ENCODE measurements at regions not wholly inside any gene's neighbourhood (a gene's known extent, or its start where the extent isn't known, plus 50 kb on each side); places are given as distances from the start of the nearest gene placed in this dataset.

GRCh38 chr3:94686208-94686607 lies 623.3 kb downstream of the NSUN3 start (continued):
- TF ChIP-seq CREB5 (CRISPR knock-in tag; IDR thresholded peaks at IDR 0.05) (no peak), NR0B1 (IDR thresholded peaks at IDR 0.05; ENCODE audit: partially characterized antibody) (no peak), SAFB2 (IDR thresholded peaks at IDR 0.05; ENCODE audit: borderline replicate concordance, low read depth, low read length, severe bottlenecking) (no peak), ZNF239 (CRISPR knock-in tag; IDR thresholded peaks at IDR 0.05) (no peak), MXD1 (CRISPR knock-in tag; IDR thresholded peaks at IDR 0.05; ENCODE audit: borderline replicate concordance, poor library complexity, severe bottlenecking) (no peak), NFE2L1 (tag; IDR thresholded peaks at IDR 0.05; ENCODE audit: borderline replicate concordance, low read depth) (no peak), POLR2H (tag; IDR thresholded peaks at IDR 0.05; ENCODE audit: low read depth) (no peak), ZBTB1 (CRISPR knock-in tag; IDR thresholded peaks at IDR 0.05; ENCODE audit: borderline replicate concordance, low read depth) (no peak), RCOR1 (IDR thresholded peaks at IDR 0.05; ENCODE audit: borderline replicate concordance in 1 of 2, low read depth in 2 of 2, low read length in 2 of 2) (no peak), ATF2 (CRISPR knock-in tag; IDR thresholded peaks at IDR 0.05) (no peak)

Data from K562 (cell line).